ENCODE measurements at regions not wholly inside any gene's neighbourhood (a gene's known extent, or its start where the extent isn't known, plus 50 kb on each side); places are given as distances from the start of the nearest gene placed in this dataset.

GRCh38 chr6:76867182-76867581 lies 596.1 kb downstream of the HTR1B start:
- TF ChIP-seq EZH2 (IDR thresholded peaks at IDR 0.05; ENCODE audit: borderline replicate concordance) (no peak), CTCF (IDR thresholded peaks at IDR 0.05; ENCODE audit: poor library complexity) (no peak)

Measured in hepatocyte (in vitro differentiated cells).